Astrocyte (in vitro differentiated cells and primary cell): ENCODE measurements at regions not wholly inside any gene's neighbourhood (a gene's known extent, or its start where the extent isn't known, plus 50 kb on each side); places are given as distances from the start of the nearest gene placed in this dataset.

Experiments used
- DNase-seq: peaks from one replicate; pipeline ENCODE4 v3.0.0-alpha.2; 2010; ENCODE audit warnings: low read depth
- FAIRE-seq: peaks from 2 replicates; lab custom pipeline; 2011; peaks lifted over from hg19 to GRCh38; lab: Jason Lieb, UNC
- H2AFZ ChIP-seq: 2 replicates; pipeline ENCODE4 v1.6.0; 2012; ENCODE audit warnings: low read depth, low read length, inconsistent platforms
- H3K27ac ChIP-seq: 2 replicates; pipeline ENCODE4 v1.5.1; 2011; ENCODE audit warnings: low read depth, low read length, inconsistent platforms
- H3K27me3 ChIP-seq: 2 replicates; pipeline ENCODE4 v1.6.0; 2011; ENCODE audit warnings: low read length, inconsistent platforms; ENCODE audit not compliant: insufficient read depth
- H3K36me3 ChIP-seq: 2 replicates; pipeline ENCODE4 v1.5.1; 2011; ENCODE audit warnings: low read length, inconsistent platforms; ENCODE audit not compliant: insufficient read depth
- H3K4me1 ChIP-seq: 2 replicates; pipeline ENCODE4 v1.5.1; 2011; ENCODE audit warnings: low read length, inconsistent platforms; ENCODE audit not compliant: insufficient read depth
- H3K4me2 ChIP-seq: 2 replicates; pipeline ENCODE4 v1.6.0; 2012; ENCODE audit warnings: low read length, inconsistent platforms
- H3K4me3 ChIP-seq: 2 replicates; pipeline ENCODE4 v1.5.1; 2011; ENCODE audit warnings: low read depth, mild to moderate bottlenecking, low read length, inconsistent platforms; ENCODE audit not compliant: insufficient read depth
- H3K79me2 ChIP-seq: 2 replicates; pipeline ENCODE4 v1.6.0; 2012; ENCODE audit warnings: mild to moderate bottlenecking, low read length, inconsistent platforms; ENCODE audit not compliant: insufficient read depth
- H3K9ac ChIP-seq: 2 replicates; pipeline ENCODE4 v1.6.0; 2012; ENCODE audit warnings: mild to moderate bottlenecking, low read length, inconsistent platforms
- H3K9me3 ChIP-seq: 2 replicates; pipeline ENCODE4 v1.5.1; 2012; ENCODE audit warnings: low read depth, mild to moderate bottlenecking, low read length, inconsistent platforms; ENCODE audit not compliant: insufficient read depth
- H4K20me1 ChIP-seq: 2 replicates; pipeline ENCODE4 v1.6.0; 2012; ENCODE audit warnings: low read length, inconsistent platforms; ENCODE audit not compliant: insufficient read depth
- H3K27ac Mint-ChIP-seq: one replicate; pipeline ENCODE4 v1.8.0; 2021; ENCODE audit warnings: mild to moderate bottlenecking, mixed read lengths; ENCODE audit not compliant: unreplicated experiment
- H3K27me3 Mint-ChIP-seq: one replicate; pipeline ENCODE4 v1.8.0; 2021; ENCODE audit warnings: low read depth, mixed read lengths; ENCODE audit not compliant: unreplicated experiment
- H3K36me3 Mint-ChIP-seq: one replicate; pipeline ENCODE4 v1.8.0; 2021; ENCODE audit warnings: low read depth, mixed read lengths; ENCODE audit not compliant: unreplicated experiment
- H3K4me1 Mint-ChIP-seq: one replicate; pipeline ENCODE4 v1.8.0; 2021; ENCODE audit warnings: low read depth, mixed read lengths; ENCODE audit not compliant: unreplicated experiment
- H3K4me3 Mint-ChIP-seq: one replicate; pipeline ENCODE4 v1.8.0; 2021; ENCODE audit warnings: mild to moderate bottlenecking, moderate library complexity, mixed read lengths; ENCODE audit not compliant: unreplicated experiment
- H3K9me3 Mint-ChIP-seq: one replicate; pipeline ENCODE4 v1.8.0; 2021; ENCODE audit warnings: mild to moderate bottlenecking, mixed read lengths; ENCODE audit not compliant: unreplicated experiment
- EZH2 ChIP-seq: IDR thresholded peaks from 2 replicates; pipeline ENCODE4 v1.6.1; 2012; ENCODE audit warnings: mild to moderate bottlenecking, low read length, inconsistent platforms; ENCODE audit not compliant: insufficient read depth
- TF ChIP-seq, protein P1 (sequence below): IDR thresholded peaks from 2 replicates; pipeline ENCODE4 v1.5.1; 2011; ENCODE audit warnings: low read depth, mild to moderate bottlenecking, inconsistent platforms, low read length, moderate library complexity; ENCODE audit not compliant: insufficient read depth

DNA sequence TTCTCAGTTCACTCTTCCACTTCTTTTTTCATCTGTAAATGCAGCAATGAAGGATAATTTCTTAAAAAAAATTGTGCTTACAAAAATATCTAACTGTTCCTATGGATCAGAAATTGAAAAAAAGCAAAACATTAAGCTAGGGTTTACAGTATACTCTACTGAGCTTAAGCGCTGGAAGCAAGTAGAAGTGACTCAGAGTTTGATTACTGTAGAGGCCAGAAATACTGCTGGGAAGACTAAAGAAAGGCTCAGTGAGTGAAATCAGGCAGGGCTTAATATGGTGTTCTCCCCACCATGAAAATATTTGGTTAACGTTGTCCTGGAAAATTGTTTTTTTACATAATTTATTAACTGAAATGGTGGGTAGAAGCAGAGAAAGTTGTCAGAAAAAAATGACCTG is 1061.8 kb upstream of the GRIA3 start:
- Histone ChIP-seq H4K20me1 (no peaks in the 10 kb centered on the region), H3K9me3 (no peaks in the 10 kb centered on the region), H3K9ac (no peak overlapping the region), H2AFZ (no peak overlapping the region), H3K4me2 (no peak overlapping the region), H3K4me1 (no peaks in the 10 kb centered on the region), H3K27ac (no peak overlapping the region), H3K27me3 (no peaks in the 10 kb centered on the region), H3K36me3 (no peaks in the 10 kb centered on the region), H3K79me2 (no peaks in the 10 kb centered on the region), H3K4me3 (no peak overlapping the region)
- DNase-seq (no peak), FAIRE-seq (no peak)
- TF ChIP-seq, protein P1, sequence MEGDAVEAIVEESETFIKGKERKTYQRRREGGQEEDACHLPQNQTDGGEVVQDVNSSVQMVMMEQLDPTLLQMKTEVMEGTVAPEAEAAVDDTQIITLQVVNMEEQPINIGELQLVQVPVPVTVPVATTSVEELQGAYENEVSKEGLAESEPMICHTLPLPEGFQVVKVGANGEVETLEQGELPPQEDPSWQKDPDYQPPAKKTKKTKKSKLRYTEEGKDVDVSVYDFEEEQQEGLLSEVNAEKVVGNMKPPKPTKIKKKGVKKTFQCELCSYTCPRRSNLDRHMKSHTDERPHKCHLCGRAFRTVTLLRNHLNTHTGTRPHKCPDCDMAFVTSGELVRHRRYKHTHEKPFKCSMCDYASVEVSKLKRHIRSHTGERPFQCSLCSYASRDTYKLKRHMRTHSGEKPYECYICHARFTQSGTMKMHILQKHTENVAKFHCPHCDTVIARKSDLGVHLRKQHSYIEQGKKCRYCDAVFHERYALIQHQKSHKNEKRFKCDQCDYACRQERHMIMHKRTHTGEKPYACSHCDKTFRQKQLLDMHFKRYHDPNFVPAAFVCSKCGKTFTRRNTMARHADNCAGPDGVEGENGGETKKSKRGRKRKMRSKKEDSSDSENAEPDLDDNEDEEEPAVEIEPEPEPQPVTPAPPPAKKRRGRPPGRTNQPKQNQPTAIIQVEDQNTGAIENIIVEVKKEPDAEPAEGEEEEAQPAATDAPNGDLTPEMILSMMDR = no peak
- no peak for TF ChIP-seq EZH2
- H3K9me3 Mint-ChIP-seq = no peaks in the 10 kb centered on the region
- no peaks in the 10 kb centered on the region for H3K36me3 Mint-ChIP-seq
- no peaks in the 10 kb centered on the region for H3K27me3 Mint-ChIP-seq
- no peak overlapping the region for H3K4me3 Mint-ChIP-seq
- no peak overlapping the region for H3K27ac Mint-ChIP-seq
- no peaks in the 10 kb centered on the region for H3K4me1 Mint-ChIP-seq

DNA sequence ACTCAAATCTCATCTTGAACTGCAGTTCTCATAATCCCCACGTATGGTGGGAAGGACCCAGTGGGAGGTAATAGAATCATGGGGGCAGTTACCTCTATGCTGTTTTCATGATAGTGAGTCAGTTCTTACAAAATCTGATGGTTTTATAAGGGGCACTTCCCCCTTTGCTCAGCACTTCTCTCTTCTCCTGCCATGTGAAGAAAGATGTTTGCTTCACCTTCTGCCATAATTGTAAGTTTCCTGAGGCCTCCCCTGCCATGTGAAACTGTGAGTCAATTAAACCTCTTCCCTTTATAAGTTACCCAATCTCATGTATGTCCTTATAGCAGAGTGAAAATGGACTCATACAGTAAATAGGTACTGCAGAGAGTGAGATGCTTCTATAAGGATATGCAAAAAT is 1050.6 kb upstream of the GRIA3 start:
- no peak for TF ChIP-seq EZH2
- TF ChIP-seq, protein P1 = no peak
- no peaks in the 10 kb centered on the region for H3K79me2 ChIP-seq
- H3K4me1 Mint-ChIP-seq = no peaks in the 10 kb centered on the region
- no peaks in the 10 kb centered on the region for H3K36me3 ChIP-seq
- H3K27ac ChIP-seq = no peak overlapping the region
- no peaks in the 10 kb centered on the region for H3K36me3 Mint-ChIP-seq
- H3K4me3 Mint-ChIP-seq = no peak overlapping the region
- DNase-seq (no peak), FAIRE-seq (peak; percentile 29)
- no peak overlapping the region for H3K4me3 ChIP-seq
- H3K9me3 ChIP-seq = no peaks in the 10 kb centered on the region
- no peak overlapping the region for H3K4me2 ChIP-seq
- no peaks in the 10 kb centered on the region for H4K20me1 ChIP-seq
- peaks cover 5% of the 10 kb centered on the region for H3K9me3 Mint-ChIP-seq
- no peak overlapping the region for H3K27ac Mint-ChIP-seq
- no peaks in the 10 kb centered on the region for H3K27me3 ChIP-seq
- H3K4me1 ChIP-seq = no peaks in the 10 kb centered on the region
- no peak overlapping the region for H2AFZ ChIP-seq
- no peak overlapping the region for H3K9ac ChIP-seq
- H3K27me3 Mint-ChIP-seq = no peaks in the 10 kb centered on the region

DNA sequence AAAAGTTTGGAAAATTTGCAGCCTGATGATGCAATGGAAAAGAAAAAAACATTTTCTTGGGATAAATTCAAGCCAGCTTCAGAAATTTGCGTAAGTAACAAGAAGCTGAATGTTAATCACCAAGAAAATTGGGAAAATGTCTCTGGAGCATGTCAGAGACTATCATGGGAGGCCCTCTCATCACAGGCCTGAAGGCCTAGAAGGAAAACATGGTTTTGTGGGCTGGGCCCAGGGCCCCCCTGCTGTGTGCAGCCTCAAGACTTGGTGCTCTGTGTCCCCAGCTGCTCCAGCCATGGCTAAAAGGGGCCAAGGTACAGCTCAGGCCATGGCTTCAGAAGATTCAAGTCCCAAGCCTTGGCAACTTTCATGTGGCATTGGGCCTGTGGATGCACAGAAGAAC is 1049.8 kb upstream of the GRIA3 start:
- Mint-ChIP-seq H3K27ac (no peak overlapping the region), H3K27me3 (no peaks in the 10 kb centered on the region), H3K9me3 (peaks cover 2% of the 10 kb centered on the region), H3K4me1 (no peaks in the 10 kb centered on the region), H3K4me3 (no peak overlapping the region), H3K36me3 (no peaks in the 10 kb centered on the region)
- no peak overlapping the region for H3K9ac ChIP-seq
- no peak overlapping the region for H3K4me2 ChIP-seq
- no peaks in the 10 kb centered on the region for H3K27me3 ChIP-seq
- H3K4me1 ChIP-seq = no peaks in the 10 kb centered on the region
- H3K27ac ChIP-seq = no peak overlapping the region
- H3K79me2 ChIP-seq = no peaks in the 10 kb centered on the region
- no peak overlapping the region for H3K4me3 ChIP-seq
- H2AFZ ChIP-seq = no peak overlapping the region
- H4K20me1 ChIP-seq = no peaks in the 10 kb centered on the region
- no peak for DNase-seq
- H3K36me3 ChIP-seq = no peaks in the 10 kb centered on the region
- no peaks in the 10 kb centered on the region for H3K9me3 ChIP-seq
- no peak for TF ChIP-seq EZH2
- TF ChIP-seq, protein P1 = no peak
- no peak for FAIRE-seq
